ENCODE measurements at regions not wholly inside any gene's neighbourhood (a gene's known extent, or its start where the extent isn't known, plus 50 kb on each side); places are given as distances from the start of the nearest gene placed in this dataset.

- DNase-seq, result no peak
- TF ChIP-seq POLR2A (IDR thresholded peaks at IDR 0.05), result no peak
- TF ChIP-seq, protein P1, sequence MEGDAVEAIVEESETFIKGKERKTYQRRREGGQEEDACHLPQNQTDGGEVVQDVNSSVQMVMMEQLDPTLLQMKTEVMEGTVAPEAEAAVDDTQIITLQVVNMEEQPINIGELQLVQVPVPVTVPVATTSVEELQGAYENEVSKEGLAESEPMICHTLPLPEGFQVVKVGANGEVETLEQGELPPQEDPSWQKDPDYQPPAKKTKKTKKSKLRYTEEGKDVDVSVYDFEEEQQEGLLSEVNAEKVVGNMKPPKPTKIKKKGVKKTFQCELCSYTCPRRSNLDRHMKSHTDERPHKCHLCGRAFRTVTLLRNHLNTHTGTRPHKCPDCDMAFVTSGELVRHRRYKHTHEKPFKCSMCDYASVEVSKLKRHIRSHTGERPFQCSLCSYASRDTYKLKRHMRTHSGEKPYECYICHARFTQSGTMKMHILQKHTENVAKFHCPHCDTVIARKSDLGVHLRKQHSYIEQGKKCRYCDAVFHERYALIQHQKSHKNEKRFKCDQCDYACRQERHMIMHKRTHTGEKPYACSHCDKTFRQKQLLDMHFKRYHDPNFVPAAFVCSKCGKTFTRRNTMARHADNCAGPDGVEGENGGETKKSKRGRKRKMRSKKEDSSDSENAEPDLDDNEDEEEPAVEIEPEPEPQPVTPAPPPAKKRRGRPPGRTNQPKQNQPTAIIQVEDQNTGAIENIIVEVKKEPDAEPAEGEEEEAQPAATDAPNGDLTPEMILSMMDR (IDR thresholded peaks at IDR 0.05), result no peak
- intact Hi-C loops (cut with DNase I), result no loop called here
- 62 to 76% (median 72%) methylated on average over 11 of the region's 11 CpGs for WGBS, 4 donors
- no peaks in the 10 kb centered on the region for H3K4me1 ChIP-seq
- H3K9me3 ChIP-seq, result peaks cover 0 to 8% (median 0%) of the 10 kb centered on the region in 12 donors
- H3K36me3 ChIP-seq, result no peaks in the 10 kb centered on the region
- ATAC-seq, result no peak
- H3K27ac ChIP-seq, result no peak overlapping the region
- no peak overlapping the region for H3K4me3 ChIP-seq
- H3K27me3 ChIP-seq, result no peaks in the 10 kb centered on the region
These were observed 101.7 kb upstream of the DAPK1 start for GRCh38 chr9:87395804-87396479.

DNA sequence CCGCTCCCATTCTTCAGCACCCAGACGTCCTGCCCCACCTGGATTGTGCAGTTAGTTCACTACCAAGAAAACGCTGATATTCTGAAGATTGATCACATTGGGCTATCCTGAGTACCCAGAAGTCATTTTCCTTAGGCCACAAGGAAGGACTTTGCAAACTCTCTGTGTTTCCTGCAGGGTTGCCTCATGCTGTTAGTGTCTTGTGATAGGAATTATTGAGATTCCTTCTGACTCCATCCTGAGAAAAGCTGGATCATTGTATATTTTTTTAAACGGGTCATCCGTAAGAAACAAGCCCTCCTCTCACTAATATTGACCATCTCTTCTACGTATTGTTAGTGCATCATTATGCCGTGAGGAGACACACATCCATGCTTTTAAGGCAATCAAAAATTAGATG lies 96.0 kb upstream of the DAPK1 start:
- H3K36me3 ChIP-seq, result no peaks in the 10 kb centered on the region
- no peaks in the 10 kb centered on the region for H3K27me3 ChIP-seq
- DNase-seq (no peak), ATAC-seq (no peak)
- H3K9me3 ChIP-seq, result no peaks in the 10 kb centered on the region
- TF ChIP-seq POLR2A (IDR thresholded peaks at IDR 0.05), result no peak
- TF ChIP-seq, protein P1 (IDR thresholded peaks at IDR 0.05), result no peak
- 83 to 92% (median 86%) methylated on average over 7 of the region's 7 CpGs for WGBS, 4 donors
- intact Hi-C loops (cut with DNase I), result no loop called here
- no peak overlapping the region for H3K4me3 ChIP-seq
- peaks cover 0 to 5% (median 0%) of the 10 kb centered on the region in 12 donors for H3K4me1 ChIP-seq
- no peak overlapping the region for H3K27ac ChIP-seq

GRCh38 chr9:87402537-87402936 lies 95.1 kb upstream of the DAPK1 start:
- H3K4me1 ChIP-seq, result peaks cover 0 to 5% (median 0%) of the 10 kb centered on the region in 12 donors
- intact Hi-C loops (cut with DNase I), result no loop called here
- ATAC-seq (no peak), DNase-seq (no peak)
- H3K36me3 ChIP-seq, result no peaks in the 10 kb centered on the region
- no peak overlapping the region for H3K4me3 ChIP-seq
- WGBS, 4 donors, result 88 to 93% (median 92%) methylated on average over 3 of the region's 3 CpGs
- H3K9me3 ChIP-seq, result no peaks in the 10 kb centered on the region
- TF ChIP-seq POLR2A (IDR thresholded peaks at IDR 0.05), result no peak
- TF ChIP-seq, protein P1 (IDR thresholded peaks at IDR 0.05), result no peak
- no peak overlapping the region for H3K27ac ChIP-seq
- H3K27me3 ChIP-seq, result no peaks in the 10 kb centered on the region

GRCh38 chr9:87405677-87406542 lies 91.8 kb upstream of the DAPK1 start:
- H3K27ac ChIP-seq, result no peak overlapping the region
- WGBS, 4 donors, result 65 to 70% (median 67%) methylated on average over 3 of the region's 3 CpGs
- no peaks in the 10 kb centered on the region for H3K36me3 ChIP-seq
- peaks cover 0 to 7% (median 0%) of the 10 kb centered on the region in 9 donors for H3K27me3 ChIP-seq
- peaks cover 0 to 5% (median 0%) of the 10 kb centered on the region in 12 donors for H3K4me1 ChIP-seq
- no peaks in the 10 kb centered on the region for H3K9me3 ChIP-seq
- TF ChIP-seq, protein P1 (IDR thresholded peaks at IDR 0.05), result no peak
- no peak for TF ChIP-seq POLR2A (IDR thresholded peaks at IDR 0.05)
- H3K4me3 ChIP-seq, result no peak overlapping the region
- DNase-seq (no peak), ATAC-seq (no peak)
- intact Hi-C loops (cut with DNase I), result no loop called here

Measured in heart left ventricle (tissue), 16 donors.